Upper lobe of left lung (tissue), 6 donors: ENCODE measurements at regions not wholly inside any gene's neighbourhood (a gene's known extent, or its start where the extent isn't known, plus 50 kb on each side); places are given as distances from the start of the nearest gene placed in this dataset.

Experiments used
- ATAC-seq, 2 donors: fragments of 200-7000 bp; cut with Tn5 transposase; one replicate each; pipeline ENCODE4 v1.9.1; 2022; ENCODE audit warnings: mild to moderate bottlenecking in 2 of 2, moderate library complexity in 2 of 2; ENCODE audit not compliant: low FRiP score in 2 of 2
- DNase-seq, 2 donors: peaks; one replicate each; pipeline ENCODE4 v3.0.0-alpha.2; 2019 to 2020
- H3K27ac ChIP-seq, 4 donors: fragments of 200-600 bp; sonication (generic); one replicate each; pipeline ENCODE4 v1.5.1; 2016 to 2019
- H3K27me3 ChIP-seq, 4 donors: fragments of 200-600 bp; sonication (generic); one replicate each; pipeline ENCODE4 v1.5.1; 2017 to 2019
- H3K36me3 ChIP-seq, 4 donors: fragments of 200-600 bp; sonication (generic); one replicate each; pipeline ENCODE4 v1.5.1; 2016 to 2019
- H3K4me1 ChIP-seq, 4 donors: fragments of 200-600 bp; sonication (generic); one replicate each; pipeline ENCODE4 v1.5.1; 2018 to 2019
- H3K4me3 ChIP-seq, 4 donors: fragments of 200-600 bp; sonication (generic); one replicate each; pipeline ENCODE4 v1.5.1; 2017 to 2019; ENCODE audit warnings: mild to moderate bottlenecking in 2 of 4, moderate library complexity in 1 of 4
- H3K9me3 ChIP-seq, 4 donors: fragments of 200-600 bp; sonication (generic); one replicate each; pipeline ENCODE4 v1.5.1; 2018 to 2019
- EP300 ChIP-seq, 4 donors: sonication (generic); formaldehyde crosslinking; IDR thresholded peaks; one replicate each; pipeline ENCODE4 v1.5.1; 2017; ENCODE audit warnings: antibody characterized with exemption in 4 of 4, control low read depth in 2 of 4
- POLR2A ChIP-seq, 4 donors: fragments of 450-650 bp; IDR thresholded peaks; one replicate each; pipeline ENCODE4 v1.5.1; 2016 to 2017; ENCODE audit warnings: antibody characterized with exemption in 4 of 4, mild to moderate bottlenecking in 2 of 4
- POLR2AphosphoS5 ChIP-seq, 2 donors: sonication (generic); formaldehyde crosslinking; IDR thresholded peaks; one replicate each; pipeline ENCODE4 v1.5.1; 2017; ENCODE audit warnings: antibody characterized with exemption in 2 of 2
- WGBS, 2 donors: methylation state at CpG; one replicate each; pipeline ENCODE4 v1.1.5; 2017 to 2018; 5-methylcytosine and 5-hydroxymethylcytosine counted together
- TF ChIP-seq, protein P1 (sequence below), 6 experiments: fragments of 450-650 bp in 4 of 6; fragments of 200-600 bp in 2 of 6; sonication (generic) in 2 of 6; IDR thresholded peaks; one replicate each; pipeline ENCODE4 v1.5.1; 2016 to 2019; ENCODE audit warnings: antibody characterized with exemption in 6 of 6
- donor health status: DM: no; HTN: no; CAD: no; lungs with moderate emphysema.
- donor health status: DM: no; HTN: yes; CAD: no; lungs with severe emphysema.

DNA sequence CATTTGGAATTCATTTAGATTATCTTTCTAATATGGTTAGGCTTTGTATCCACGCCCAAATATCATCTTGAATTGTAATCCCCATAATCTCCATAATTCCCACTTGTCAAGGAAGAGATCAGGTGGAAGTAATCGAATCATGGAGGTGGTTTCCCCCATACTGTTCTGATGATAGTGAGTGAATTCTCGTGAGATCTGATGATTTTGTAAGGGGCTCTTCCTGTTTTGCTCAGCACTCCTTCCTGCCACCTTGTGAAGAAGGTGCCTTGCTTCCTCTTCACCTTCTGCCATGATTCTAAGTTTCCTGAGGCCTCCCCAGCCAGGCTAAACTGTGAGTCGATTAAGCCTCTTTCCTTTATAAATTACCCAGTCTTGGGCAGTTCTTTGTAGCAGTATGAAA is 527.5 kb upstream of the ARRDC3 start:
- TF ChIP-seq EP300 (IDR thresholded peaks at IDR 0.05) (no peak), POLR2A (IDR thresholded peaks at IDR 0.05) (no peak), POLR2AphosphoS5 (IDR thresholded peaks at IDR 0.05) (no peak)
- TF ChIP-seq, protein P1, sequence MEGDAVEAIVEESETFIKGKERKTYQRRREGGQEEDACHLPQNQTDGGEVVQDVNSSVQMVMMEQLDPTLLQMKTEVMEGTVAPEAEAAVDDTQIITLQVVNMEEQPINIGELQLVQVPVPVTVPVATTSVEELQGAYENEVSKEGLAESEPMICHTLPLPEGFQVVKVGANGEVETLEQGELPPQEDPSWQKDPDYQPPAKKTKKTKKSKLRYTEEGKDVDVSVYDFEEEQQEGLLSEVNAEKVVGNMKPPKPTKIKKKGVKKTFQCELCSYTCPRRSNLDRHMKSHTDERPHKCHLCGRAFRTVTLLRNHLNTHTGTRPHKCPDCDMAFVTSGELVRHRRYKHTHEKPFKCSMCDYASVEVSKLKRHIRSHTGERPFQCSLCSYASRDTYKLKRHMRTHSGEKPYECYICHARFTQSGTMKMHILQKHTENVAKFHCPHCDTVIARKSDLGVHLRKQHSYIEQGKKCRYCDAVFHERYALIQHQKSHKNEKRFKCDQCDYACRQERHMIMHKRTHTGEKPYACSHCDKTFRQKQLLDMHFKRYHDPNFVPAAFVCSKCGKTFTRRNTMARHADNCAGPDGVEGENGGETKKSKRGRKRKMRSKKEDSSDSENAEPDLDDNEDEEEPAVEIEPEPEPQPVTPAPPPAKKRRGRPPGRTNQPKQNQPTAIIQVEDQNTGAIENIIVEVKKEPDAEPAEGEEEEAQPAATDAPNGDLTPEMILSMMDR (IDR thresholded peaks at IDR 0.05), result no peak
- no peak overlapping the region for H3K4me3 ChIP-seq
- H3K9me3 ChIP-seq, result no peaks in the 10 kb centered on the region
- 65 to 71% methylated on average over 4 of the region's 4 CpGs for WGBS, 2 donors
- H3K36me3 ChIP-seq, result no peaks in the 10 kb centered on the region
- ATAC-seq (no peak), DNase-seq (no peak)
- H3K27ac ChIP-seq, result no peak overlapping the region
- no peaks in the 10 kb centered on the region for H3K27me3 ChIP-seq
- no peaks in the 10 kb centered on the region for H3K4me1 ChIP-seq

DNA sequence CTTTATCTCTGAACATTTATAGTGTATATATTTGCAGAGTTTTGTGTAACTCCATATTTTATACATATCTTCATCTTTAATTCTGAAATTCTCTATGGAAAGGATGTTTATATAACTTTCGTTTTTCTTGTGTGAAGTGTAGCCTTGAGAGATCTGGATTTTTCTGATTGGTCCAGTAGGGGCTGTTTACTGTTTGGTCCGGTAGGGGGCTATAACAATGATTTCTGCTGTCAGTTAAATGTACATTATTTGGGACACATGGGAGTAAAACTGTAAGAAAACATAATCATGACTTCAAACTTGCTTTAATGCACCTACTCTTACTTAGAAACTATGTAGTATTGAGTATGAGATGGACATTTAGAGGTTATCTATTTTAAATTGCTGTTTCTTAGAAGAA is 527.1 kb upstream of the ARRDC3 start:
- no peaks in the 10 kb centered on the region for H3K9me3 ChIP-seq
- no peaks in the 10 kb centered on the region for H3K27me3 ChIP-seq
- no peaks in the 10 kb centered on the region for H3K4me1 ChIP-seq
- 56 to 63% methylated on average over 2 of the region's 2 CpGs for WGBS, 2 donors
- DNase-seq (no peak), ATAC-seq (no peak)
- H3K36me3 ChIP-seq, result no peaks in the 10 kb centered on the region
- TF ChIP-seq, protein P1 (IDR thresholded peaks at IDR 0.05), result no peak
- TF ChIP-seq POLR2A (IDR thresholded peaks at IDR 0.05), result no peak
- no peak for TF ChIP-seq POLR2AphosphoS5 (IDR thresholded peaks at IDR 0.05)
- no peak overlapping the region for H3K4me3 ChIP-seq
- no peak overlapping the region for H3K27ac ChIP-seq

DNA sequence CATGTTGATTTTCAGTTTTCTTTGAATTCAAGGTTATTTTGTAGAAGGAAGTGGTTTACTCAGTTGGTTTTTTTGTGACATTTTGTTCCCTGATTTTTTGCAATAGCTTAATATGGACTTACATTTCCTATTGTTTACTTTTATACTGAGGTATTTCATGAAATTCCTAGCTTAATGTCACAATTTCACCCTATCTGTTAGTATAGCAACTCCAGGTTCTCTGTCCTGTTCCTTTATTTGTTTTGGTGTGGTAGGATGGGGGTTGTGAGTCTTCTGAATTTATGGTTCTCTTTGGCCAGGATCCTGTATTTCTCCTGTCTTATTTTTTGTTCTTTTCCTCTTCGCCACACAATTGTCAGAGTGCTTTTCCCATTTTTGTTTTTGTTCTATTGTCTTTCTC is 523.4 kb upstream of the ARRDC3 start:
- no peaks in the 10 kb centered on the region for H3K4me1 ChIP-seq
- WGBS, 2 donors, result 82 to 85% methylated on average over 1 of the region's 1 CpG
- ATAC-seq (no peak), DNase-seq (no peak)
- no peak overlapping the region for H3K27ac ChIP-seq
- H3K4me3 ChIP-seq, result no peak overlapping the region
- no peaks in the 10 kb centered on the region for H3K9me3 ChIP-seq
- no peak for TF ChIP-seq EP300 (IDR thresholded peaks at IDR 0.05)
- TF ChIP-seq, protein P1 (IDR thresholded peaks at IDR 0.05), result no peak
- no peak for TF ChIP-seq POLR2A (IDR thresholded peaks at IDR 0.05)
- TF ChIP-seq POLR2AphosphoS5 (IDR thresholded peaks at IDR 0.05), result no peak
- no peaks in the 10 kb centered on the region for H3K27me3 ChIP-seq
- no peaks in the 10 kb centered on the region for H3K36me3 ChIP-seq

DNA sequence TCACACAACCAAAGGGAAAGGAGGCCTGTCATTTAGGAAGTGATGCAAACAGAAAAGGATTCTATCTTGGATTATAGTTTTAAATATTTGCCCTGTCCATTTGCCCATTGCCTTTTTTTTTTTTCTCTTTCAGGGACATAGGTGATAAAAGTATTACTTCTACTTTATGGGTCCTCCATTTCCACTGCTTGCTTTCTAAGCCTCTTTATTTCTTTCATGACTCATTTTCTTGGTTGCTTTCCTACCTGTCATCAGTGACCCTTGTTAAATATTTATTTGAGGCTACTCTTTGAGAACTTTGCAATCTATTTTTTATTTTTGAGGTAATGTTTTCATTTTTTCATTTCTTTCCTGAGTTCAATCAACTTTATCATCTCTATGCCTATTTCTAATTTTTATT is 522.9 kb upstream of the ARRDC3 start:
- Histone ChIP-seq H3K4me1 (no peaks in the 10 kb centered on the region), H3K4me3 (no peak overlapping the region), H3K36me3 (no peaks in the 10 kb centered on the region), H3K27ac (no peak overlapping the region), H3K9me3 (no peaks in the 10 kb centered on the region), H3K27me3 (no peaks in the 10 kb centered on the region)
- TF ChIP-seq POLR2AphosphoS5 (IDR thresholded peaks at IDR 0.05) (no peak), EP300 (IDR thresholded peaks at IDR 0.05) (no peak), POLR2A (IDR thresholded peaks at IDR 0.05) (no peak)
- TF ChIP-seq, protein P1 (IDR thresholded peaks at IDR 0.05), result no peak
- no peak for DNase-seq
- ATAC-seq, result no peak

DNA sequence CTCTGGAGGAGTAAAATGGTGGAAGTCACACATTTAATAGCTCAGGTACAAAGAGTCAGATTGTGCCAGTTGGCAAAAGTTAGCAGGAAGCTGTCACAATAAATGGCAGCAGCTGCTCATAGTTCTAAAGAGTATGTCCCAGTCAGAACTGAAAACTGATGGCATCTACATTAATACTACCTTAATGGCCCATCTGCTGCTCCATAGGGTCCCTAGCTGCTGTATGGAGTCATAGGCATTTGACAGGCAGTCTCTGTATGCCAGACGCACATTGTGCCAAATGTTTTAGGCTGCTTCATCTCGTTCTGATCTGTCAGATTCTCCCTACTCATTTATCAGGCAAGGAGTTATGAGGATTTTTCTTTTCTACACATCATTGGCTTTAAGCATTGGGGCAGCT is 515.8 kb upstream of the ARRDC3 start:
- H3K27me3 ChIP-seq, result no peaks in the 10 kb centered on the region
- no peak overlapping the region for H3K4me3 ChIP-seq
- ATAC-seq, result no peak
- no peaks in the 10 kb centered on the region for H3K36me3 ChIP-seq
- no peaks in the 10 kb centered on the region for H3K9me3 ChIP-seq
- DNase-seq, result no peak
- no peak overlapping the region for H3K27ac ChIP-seq
- TF ChIP-seq EP300 (IDR thresholded peaks at IDR 0.05), result no peak
- TF ChIP-seq, protein P1 (IDR thresholded peaks at IDR 0.05), result no peak
- TF ChIP-seq POLR2AphosphoS5 (IDR thresholded peaks at IDR 0.05), result no peak
- TF ChIP-seq POLR2A (IDR thresholded peaks at IDR 0.05), result no peak
- H3K4me1 ChIP-seq, result no peaks in the 10 kb centered on the region
- 69 to 75% methylated on average over 2 of the region's 2 CpGs for WGBS, 2 donors
